ENCODE measurements at regions not wholly inside any gene's neighbourhood (a gene's known extent, or its start where the extent isn't known, plus 50 kb on each side); places are given as distances from the start of the nearest gene placed in this dataset.

GRCh38 chr2:126029316-126029715 is 626.6 kb upstream of the GYPC start:
- TF ChIP-seq CTCF (IDR thresholded peaks at IDR 0.05) (no peak), POLR2A (IDR thresholded peaks at IDR 0.05) (no peak)
